ENCODE measurements at regions not wholly inside any gene's neighbourhood (a gene's known extent, or its start where the extent isn't known, plus 50 kb on each side); places are given as distances from the start of the nearest gene placed in this dataset.
"Not testable (repeated sequence)": the region's sequence is repeated elsewhere in the genome, so short reads cannot be mapped to it uniquely, and the experiment has no call there.

DNA sequence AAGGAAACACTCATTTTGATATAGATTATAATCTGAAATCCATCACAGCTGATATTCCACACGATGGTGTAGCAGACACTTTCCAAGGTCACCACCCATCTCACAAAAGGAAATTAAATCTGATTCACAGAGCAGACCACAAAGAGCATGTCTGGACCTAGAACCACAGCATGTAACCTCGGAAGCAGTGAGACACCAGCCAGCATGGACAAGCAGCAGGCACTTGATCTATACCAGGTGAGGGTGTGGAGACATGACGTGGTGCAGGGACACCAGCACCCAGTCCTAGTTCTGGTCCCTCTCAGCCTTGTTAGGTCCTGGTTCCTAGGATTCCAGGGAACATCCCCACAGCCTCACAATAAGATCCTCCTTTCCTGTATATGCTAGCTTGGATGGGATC lies 81.9 kb upstream of the FBXO28 start:
- DNase-seq (ENCODE audit: low spot score); intact Hi-C loops (cut with DNase I): not testable (repeated sequence)

- intact Hi-C loops (cut with DNase I); DNase-seq (ENCODE audit: low spot score): not testable (repeated sequence)
Observed at GRCh38 chr1:224030257-224030656, 83.7 kb upstream of the FBXO28 start.

DNA sequence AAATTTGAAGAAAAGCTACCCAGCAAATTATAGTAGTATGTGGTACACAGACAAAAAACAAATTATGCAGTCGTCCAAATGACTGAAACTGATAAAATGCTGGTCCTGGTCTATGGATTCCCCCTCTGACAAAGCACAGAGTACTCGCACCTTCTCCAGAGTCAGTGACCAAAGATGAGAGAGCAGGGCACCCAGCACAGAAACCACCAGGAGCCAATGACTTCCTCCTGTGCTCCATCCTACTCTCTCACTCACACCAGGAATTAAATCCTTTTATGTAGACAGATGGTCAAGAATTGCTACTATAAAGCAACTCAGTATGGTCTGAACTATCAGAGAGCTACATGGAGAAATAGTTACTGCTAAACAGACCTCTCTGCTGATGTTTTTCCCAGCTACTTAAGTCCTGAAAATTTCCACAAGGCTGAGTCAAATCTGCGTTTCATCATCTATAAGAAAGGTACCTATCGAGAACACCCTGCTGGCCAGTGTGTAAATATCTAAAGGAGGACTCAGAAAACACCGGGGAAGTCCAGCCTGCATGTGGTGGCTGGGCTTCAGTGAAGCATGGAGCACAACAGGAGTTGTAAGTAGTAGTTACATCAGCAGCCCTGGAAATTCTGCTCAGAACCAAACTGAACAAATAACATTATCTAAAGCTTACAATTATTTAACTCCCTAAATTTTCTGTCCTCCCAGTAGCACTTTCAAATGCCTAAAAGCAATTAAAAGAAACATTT lies 84.5 kb upstream of the FBXO28 start:
- intact Hi-C loops (cut with DNase I); DNase-seq (ENCODE audit: low spot score): not testable (repeated sequence)

GRCh38 chr1:224028802-224029201 lies 85.1 kb upstream of the FBXO28 start:
- DNase-seq (ENCODE audit: low spot score); intact Hi-C loops (cut with DNase I): not testable (repeated sequence)

DNA sequence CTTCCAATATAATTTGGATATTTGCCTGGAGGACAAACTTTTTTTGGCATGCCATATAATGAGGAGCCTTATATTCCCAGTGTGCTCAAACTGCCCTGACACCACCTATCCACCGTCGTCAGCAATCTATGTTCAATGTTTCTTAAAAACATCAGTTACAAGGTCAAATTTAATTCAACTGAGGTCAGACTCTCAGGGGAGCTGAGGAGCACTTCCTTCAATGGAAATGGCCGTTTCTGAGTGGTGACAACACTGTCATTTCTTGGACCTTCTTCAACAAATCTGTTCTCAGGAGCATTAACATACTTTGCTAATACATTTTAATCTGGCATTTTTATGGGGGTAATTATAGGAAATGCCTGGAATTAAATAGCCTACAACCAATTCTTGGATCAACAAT lies 90.8 kb upstream of the FBXO28 start:
- DNase-seq (ENCODE audit: low spot score); intact Hi-C loops (cut with DNase I): not testable (repeated sequence)

DNA sequence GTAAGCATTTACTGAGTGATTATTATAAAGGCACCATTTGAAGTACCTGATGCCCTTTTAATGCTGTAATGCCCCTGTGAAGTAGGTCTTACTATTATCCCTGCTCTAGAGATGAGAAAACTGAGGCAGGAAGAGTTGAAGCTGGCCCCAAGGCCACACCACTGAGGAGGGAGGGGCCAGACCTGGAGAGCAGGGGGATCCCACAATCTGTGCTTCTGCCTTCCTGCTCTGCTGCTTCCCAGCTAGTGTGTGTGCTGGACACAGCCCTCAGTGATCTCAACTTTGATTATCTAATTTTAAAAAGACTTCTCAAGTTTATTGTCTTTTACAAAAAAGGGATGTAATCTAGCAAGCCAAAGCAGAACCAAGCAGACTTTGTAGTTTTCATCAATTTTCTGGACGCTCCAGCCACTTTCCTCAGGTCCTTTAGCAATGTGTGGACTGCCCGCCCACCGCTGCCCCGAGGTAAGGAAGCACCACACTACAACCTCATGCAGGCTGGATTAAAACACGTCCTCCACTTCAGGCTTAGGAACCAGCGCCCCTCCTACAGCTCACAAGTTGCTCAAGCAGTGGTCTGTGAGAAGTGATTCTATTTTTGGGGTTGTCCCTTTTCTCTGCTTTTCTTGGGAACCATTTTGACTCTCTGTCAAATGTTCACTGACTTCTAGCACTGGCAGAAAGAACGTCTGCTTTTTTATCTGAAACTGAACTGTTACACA lies 91.5 kb upstream of the FBXO28 start:
- DNase-seq (ENCODE audit: low spot score); intact Hi-C loops (cut with DNase I): not testable (repeated sequence)

DNA sequence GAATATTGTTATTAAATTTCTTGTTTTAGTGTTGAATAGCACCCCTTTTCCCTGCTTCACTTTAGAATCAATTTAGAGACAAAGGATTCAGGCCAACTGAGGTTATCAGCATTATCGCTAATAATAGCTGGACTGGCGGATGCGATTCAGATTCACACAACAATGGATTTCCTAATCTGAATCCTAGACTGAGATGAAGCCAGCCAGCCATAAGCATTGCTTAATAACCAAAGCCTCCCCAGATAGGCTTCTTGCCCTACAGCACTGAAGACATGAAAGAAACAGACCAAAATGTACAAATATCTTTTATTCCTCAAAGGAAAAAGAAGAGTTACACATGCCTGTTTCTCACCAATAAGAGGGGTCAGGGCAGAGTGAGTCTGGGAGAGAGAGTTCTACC lies 94.0 kb upstream of the FBXO28 start:
- DNase-seq (ENCODE audit: low spot score); intact Hi-C loops (cut with DNase I): not testable (repeated sequence)

DNA sequence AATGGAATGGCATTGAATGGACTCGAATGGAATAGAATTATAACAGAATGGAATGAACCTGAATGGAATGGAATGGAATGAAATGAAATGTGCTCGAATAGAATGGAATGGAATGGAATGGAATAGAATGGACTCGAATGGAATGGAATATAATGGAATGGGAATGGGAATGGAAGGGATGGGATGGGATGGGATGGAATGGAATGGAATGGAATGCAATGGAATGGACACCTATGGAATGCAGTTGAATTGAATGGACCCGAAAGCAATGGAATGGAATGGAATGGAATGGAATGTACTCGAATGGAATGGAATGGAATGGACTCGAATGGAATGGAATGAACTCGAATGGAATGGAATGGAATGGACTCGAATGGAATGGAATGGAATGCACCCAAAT lies 98.1 kb upstream of the FBXO28 start:
- DNase-seq (ENCODE audit: low spot score); intact Hi-C loops (cut with DNase I): not testable (repeated sequence)

DNA sequence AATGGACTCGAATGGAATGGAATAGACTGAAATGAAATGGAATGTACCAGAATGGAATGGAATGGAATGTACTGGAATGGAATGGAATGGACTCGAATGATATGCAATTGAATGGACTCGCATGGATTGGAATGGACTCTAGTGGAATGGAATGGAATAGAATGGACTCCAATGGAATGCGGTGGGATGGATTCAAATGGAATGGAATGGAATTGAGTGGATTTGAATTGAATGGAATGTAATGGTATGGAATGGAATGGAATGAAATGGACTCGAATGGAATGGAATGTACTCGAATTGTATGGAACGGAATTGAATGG lies 99.6 kb upstream of the FBXO28 start:
- DNase-seq (ENCODE audit: low spot score): no peak
- intact Hi-C loops (cut with DNase I): no loop called here

DNA sequence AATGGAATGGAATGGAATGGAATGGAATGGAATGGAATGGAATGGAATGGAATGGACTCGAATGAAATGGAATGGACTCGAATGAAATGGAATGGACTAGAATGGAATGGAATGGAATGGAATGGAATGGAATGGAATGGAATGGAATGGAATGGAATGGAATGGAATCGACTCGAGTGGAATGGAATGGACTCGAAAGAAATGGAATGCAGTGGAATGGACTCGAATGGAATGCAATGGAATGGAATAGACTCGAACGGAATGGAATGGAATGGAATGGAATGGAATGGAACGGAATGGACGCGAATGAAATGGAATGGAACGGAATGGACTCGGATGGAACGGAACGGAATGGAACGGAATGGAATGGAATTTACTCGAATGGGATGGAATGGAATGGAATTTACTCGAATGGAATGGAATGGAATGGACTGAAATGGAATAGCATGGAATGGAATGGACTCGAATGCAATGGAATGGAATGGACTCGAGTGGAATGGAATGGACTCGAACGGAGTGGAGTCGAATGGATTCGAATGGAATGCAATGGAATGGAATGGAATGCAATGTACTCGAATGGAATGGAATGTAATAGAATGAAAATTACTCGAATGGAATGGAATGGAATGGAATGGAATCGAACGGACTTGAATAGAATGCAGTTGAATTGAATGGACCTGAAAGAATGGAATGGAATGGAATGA lies 100.1 kb upstream of the FBXO28 start:
- DNase-seq (ENCODE audit: low spot score); intact Hi-C loops (cut with DNase I): not testable (repeated sequence)

GRCh38 chr1:224012807-224013434 lies 101.0 kb upstream of the FBXO28 start:
- intact Hi-C loops (cut with DNase I): not testable (repeated sequence)

DNA sequence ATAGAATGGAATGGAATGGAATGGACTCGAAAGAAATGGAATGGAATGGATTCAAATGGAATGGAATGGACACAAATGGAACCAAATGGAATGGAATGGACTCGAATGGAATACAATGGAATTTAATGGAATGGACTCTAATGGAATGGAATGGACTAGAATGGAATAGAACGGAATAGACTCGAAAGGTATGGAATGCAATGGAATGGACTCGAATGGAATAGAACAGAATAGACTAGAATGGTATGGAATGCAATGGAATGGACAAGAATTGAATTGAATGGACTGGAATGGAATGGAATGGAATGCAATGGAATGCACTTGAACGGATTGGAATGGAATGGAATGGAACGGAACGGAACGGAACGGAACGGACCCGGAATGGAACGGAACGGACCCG lies 101.7 kb upstream of the FBXO28 start:
- intact Hi-C loops (cut with DNase I): not testable (repeated sequence)

More at GRCh38 chr1:224012807-224013434, 101.0 kb upstream of the FBXO28 start:
- not testable (repeated sequence) for DNase-seq (ENCODE audit: low spot score)

GRCh38 chr1:224011751-224012150 lies 102.2 kb upstream of the FBXO28 start:
- DNase-seq (ENCODE audit: low spot score); intact Hi-C loops (cut with DNase I): not testable (repeated sequence)

More for the DNA sequence above, 101.7 kb upstream of the FBXO28 start:
- DNase-seq (ENCODE audit: low spot score): not testable (repeated sequence)

DNA sequence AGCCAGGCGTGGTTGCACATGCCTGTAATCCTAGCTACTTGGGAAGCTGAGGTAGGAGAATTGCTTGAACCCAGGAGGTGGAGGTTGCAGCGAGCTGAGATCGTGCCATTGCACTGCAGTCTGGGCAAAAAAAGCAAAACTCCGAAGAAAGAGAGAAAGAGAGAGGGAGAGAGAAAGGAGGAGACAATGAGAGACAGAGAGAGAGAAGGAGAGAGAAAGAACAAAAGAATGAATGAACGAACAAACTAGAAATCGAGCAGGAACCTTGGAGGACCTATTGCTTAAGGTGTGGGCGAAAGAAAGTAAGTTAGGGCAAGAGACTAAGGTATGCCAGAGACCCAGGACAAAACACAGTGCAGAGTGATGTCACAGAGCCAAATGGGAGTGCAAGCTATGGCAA lies 102.8 kb upstream of the FBXO28 start:
- DNase-seq (ENCODE audit: low spot score); intact Hi-C loops (cut with DNase I): not testable (repeated sequence)

DNA sequence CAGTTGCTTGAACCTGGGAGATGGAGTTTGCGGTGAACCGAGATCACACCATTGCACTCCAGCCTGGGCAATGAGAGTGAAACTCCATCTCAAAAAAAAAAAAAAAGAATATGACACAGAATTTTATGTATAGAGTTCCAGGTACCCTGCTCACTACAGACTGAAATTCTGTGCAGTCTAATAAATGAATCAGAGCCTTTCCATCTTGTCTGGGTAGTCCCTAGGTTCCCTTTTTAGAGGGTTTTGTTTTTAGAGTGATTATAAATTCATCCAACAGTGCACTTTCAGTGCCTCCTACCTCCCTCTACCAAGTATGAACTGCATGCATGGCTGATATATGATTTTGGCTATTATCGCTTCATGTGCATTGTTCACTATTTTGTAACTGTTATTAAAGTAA lies 107.9 kb upstream of the FBXO28 start:
- DNase-seq (ENCODE audit: low spot score); intact Hi-C loops (cut with DNase I): not testable (repeated sequence)

- intact Hi-C loops (cut with DNase I); DNase-seq (ENCODE audit: low spot score): not testable (repeated sequence)
Observed at GRCh38 chr1:224004552-224005315, 109.2 kb upstream of the FBXO28 start.

DNA sequence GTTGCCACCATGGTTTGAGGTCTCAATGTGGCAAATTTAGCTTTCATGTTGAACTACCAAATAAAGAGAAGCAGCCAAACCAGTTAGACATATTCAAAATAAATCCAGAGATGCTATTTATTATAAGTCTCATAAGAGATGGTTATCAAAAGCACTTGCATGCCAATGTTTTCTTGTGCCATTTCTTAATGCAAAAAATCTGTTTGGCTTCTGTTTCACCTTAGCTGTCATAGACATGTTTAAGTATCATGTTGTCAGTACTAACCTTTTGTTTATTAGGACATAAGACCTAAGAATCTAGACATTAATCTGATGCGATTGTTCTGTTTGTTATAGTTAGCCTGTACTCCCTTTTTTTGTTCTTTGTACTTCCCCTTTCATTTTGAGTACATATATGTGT lies 110.0 kb upstream of the FBXO28 start:
- intact Hi-C loops (cut with DNase I); DNase-seq (ENCODE audit: low spot score): not testable (repeated sequence)

DNA sequence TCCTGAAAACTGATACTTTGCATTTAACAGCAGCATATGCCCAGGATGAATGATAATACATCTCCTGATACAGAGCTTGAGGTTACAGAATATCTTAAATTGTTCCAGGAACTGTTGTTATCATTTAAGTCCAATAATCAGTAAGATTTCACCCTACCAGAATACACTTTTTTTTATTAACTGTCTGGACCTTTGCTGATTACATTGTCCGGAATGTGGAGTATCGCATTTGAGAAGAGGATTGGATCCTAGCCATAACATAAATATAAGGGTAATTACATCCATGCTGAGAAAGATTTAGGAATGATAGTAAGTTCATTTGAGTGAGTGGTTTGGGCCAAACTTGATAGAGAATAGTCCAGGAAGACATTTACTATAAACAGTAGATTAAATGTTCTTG lies 112.2 kb upstream of the FBXO28 start:
- DNase-seq (ENCODE audit: low spot score); intact Hi-C loops (cut with DNase I): not testable (repeated sequence)

DNA sequence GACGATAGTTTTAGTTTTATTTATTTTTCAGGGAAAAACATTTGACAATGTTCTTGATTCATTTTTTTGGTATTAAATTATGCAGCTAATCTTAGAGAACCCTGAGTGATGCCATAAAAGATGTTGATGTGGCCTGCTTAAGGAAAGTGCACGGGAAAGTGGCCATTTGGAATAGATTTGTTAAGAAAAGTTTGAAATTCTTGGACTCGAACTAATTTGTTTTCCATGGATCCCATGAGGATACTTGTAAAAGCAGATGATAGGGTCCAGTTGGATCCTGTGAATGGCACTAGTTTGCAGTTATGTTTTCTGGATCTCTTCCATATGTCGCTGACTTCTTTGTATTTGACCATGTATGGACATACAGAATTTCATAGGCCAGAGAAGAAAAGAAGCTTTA lies 114.2 kb upstream of the FBXO28 start:
- DNase-seq (ENCODE audit: low spot score); intact Hi-C loops (cut with DNase I): not testable (repeated sequence)
